GM18507 (cell line): ENCODE measurements at regions not wholly inside any gene's neighbourhood (a gene's known extent, or its start where the extent isn't known, plus 50 kb on each side); places are given as distances from the start of the nearest gene placed in this dataset.
"Not testable (repeated sequence)": the region's sequence is repeated elsewhere in the genome, so short reads cannot be mapped to it uniquely, and the experiment has no call there.

Experiments
- DNase-seq: peaks from one replicate; pipeline ENCODE4 v3.0.0; 2011; ENCODE audit warnings: low read depth; ENCODE audit not compliant: insufficient read length; ENCODE audit errors: extremely low spot score
- FAIRE-seq: peaks from 2 replicates; lab custom pipeline; 2011; peaks lifted over from hg19 to GRCh38; lab: Jason Lieb, UNC

GRCh38 chr2:31675485-31675901 is 94.8 kb upstream of the SRD5A2 start:
- FAIRE-seq (no peak), DNase-seq (no peak)

- FAIRE-seq (no peak), DNase-seq (no peak)
These were observed 93.7 kb upstream of the SRD5A2 start for GRCh38 chr2:31674446-31674845.

- FAIRE-seq = no peak
- DNase-seq = no peak
These were observed 86.1 kb upstream of the SRD5A2 start for GRCh38 chr2:31666878-31667277.

- no peak for DNase-seq
These were observed 84.4 kb upstream of the SRD5A2 start for GRCh38 chr2:31664949-31665724.

GRCh38 chr2:31660812-31661335 is 80.1 kb upstream of the SRD5A2 start:
- DNase-seq = no peak
- FAIRE-seq = no peak

More at GRCh38 chr2:31664949-31665724, 84.4 kb upstream of the SRD5A2 start:
- FAIRE-seq = no peak

- no peak for FAIRE-seq
These were observed 79.4 kb upstream of the SRD5A2 start for GRCh38 chr2:31660165-31660564.

GRCh38 chr2:31654241-31654640 is 73.5 kb upstream of the SRD5A2 start:
- DNase-seq (no peak), FAIRE-seq (no peak)

More at GRCh38 chr2:31660165-31660564, 79.4 kb upstream of the SRD5A2 start:
- DNase-seq = no peak

GRCh38 chr2:31651736-31652135 is 71.0 kb upstream of the SRD5A2 start:
- DNase-seq (no peak), FAIRE-seq (no peak)

- FAIRE-seq (no peak), DNase-seq (no peak)
These were observed 70.5 kb upstream of the SRD5A2 start for GRCh38 chr2:31651267-31651666.

GRCh38 chr2:31644551-31644950 is 63.8 kb upstream of the SRD5A2 start:
- FAIRE-seq (no peak), DNase-seq (no peak)

- FAIRE-seq = no peak
- no peak for DNase-seq
These were observed 62.0 kb upstream of the SRD5A2 start for GRCh38 chr2:31642707-31643106.

- not testable (repeated sequence) for FAIRE-seq, DNase-seq
These were observed 51.5 kb upstream of the SRD5A2 start for GRCh38 chr2:31632201-31632600.
